ENCODE measurements at regions not wholly inside any gene's neighbourhood (a gene's known extent, or its start where the extent isn't known, plus 50 kb on each side); places are given as distances from the start of the nearest gene placed in this dataset.
A peak's percentile ranks its signal among the peaks of the same experiment; 100 is the strongest.
"Not testable (repeated sequence)": the region's sequence is repeated elsewhere in the genome, so short reads cannot be mapped to it uniquely, and the experiment has no call there.

DNA sequence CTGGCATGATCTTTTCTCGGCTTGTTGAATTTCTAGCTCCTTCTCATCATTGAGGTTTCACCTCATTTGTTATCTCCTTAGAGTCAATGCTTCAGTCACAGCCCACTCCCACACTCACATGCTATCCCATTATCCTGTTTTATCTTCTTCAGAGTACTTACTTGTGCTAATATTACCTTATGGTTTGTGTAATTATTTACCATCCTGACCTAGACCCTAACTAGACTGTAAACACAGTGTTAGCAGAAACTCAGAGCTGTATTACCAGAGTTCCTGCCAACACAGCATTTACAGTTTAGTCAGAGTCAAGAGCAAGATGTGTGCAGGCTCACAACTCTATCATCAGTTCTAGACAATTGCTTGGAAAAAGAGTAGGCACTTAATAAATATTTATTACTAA lies 144.7 kb downstream of the OTOL1 start:
- H3K27me3 ChIP-seq, result no peaks in the 10 kb centered on the region
- no peaks in the 10 kb centered on the region for H3K9me3 ChIP-seq (replicated peaks)
- no peak for DNase-seq
- peaks cover 20% of the 10 kb centered on the region for H3K4me1 ChIP-seq
- no peaks in the 10 kb centered on the region for H3K36me3 ChIP-seq
- no peak overlapping the region for H3K27ac ChIP-seq
- H3K4me3 ChIP-seq, result no peak overlapping the region

DNA sequence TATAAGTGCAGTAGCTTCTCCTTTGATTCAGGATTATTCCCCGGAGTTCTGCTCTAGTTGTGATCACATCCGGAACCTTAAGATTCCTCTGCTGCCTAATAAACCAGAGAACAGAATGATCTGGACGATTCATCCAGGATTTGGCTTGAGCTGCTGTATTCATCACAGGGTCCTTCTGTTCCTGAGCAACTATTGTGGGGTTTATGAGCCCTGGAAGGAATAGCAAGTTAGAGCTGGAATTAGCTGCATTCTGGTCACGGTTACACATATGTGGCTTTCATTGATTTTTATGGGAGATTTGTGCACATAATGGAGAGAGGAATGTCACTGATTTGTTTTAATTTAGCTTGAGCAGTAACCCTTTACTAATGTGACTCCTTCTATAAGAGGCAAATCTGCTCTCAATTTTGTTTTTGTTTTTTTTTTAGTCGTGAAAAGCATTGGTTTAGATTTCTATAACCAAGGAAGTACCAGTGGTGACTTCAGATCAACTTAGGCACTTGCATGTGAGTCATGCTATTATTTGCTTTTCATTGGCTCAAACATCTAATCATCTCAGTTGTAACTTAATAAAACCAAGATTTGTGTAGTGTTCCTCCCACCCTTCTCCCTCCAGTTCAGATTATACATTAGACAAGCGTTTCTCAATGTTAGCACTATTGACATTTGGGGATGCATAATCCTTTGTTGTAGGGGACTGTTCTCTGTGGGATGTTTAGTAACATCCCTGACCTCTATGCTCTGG lies 148.5 kb downstream of the OTOL1 start:
- peak overlapping the region; percentile 94 for H3K27ac ChIP-seq
- H3K4me3 ChIP-seq, result peak overlapping the region; percentile 24
- H3K27me3 ChIP-seq, result no peaks in the 10 kb centered on the region
- peaks cover 37% of the 10 kb centered on the region for H3K4me1 ChIP-seq
- H3K36me3 ChIP-seq, result no peaks in the 10 kb centered on the region
- peak; percentile 60 to 86 for DNase-seq
- H3K9me3 ChIP-seq (replicated peaks), result no peaks in the 10 kb centered on the region

DNA sequence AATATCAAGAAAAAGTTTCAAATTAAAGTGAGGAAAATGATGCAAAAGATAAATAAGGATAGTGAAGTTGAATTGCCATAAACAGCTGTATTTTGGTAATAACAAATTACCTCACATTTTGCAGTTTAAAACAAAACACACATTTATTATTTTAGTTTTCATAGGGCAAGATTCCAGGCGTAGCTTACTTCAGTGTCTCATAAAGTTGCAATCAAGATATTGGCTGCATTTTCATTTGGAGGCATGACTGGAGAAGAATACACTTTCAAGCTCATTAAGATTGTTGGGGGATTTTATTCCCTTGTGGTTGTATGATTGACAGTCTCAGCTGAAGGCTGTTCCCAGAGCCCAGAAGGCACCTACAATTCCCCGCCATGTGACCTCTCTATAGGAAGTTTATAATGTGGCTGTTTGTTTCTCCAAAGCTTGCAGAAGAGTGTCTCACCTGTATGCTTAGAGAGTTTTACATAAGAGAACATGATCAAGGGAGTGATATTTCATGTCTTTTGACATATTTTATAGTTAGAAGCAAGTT lies 151.4 kb downstream of the OTOL1 start:
- H3K4me3 ChIP-seq, result no peak overlapping the region
- H3K27ac ChIP-seq, result peak overlapping the region; percentile 40
- no peaks in the 10 kb centered on the region for H3K27me3 ChIP-seq
- no peaks in the 10 kb centered on the region for H3K36me3 ChIP-seq
- peaks cover 33% of the 10 kb centered on the region for H3K4me1 ChIP-seq
- no peaks in the 10 kb centered on the region for H3K9me3 ChIP-seq (replicated peaks)
- DNase-seq, result peak; percentile 58 to 85

- peaks cover 28% of the 10 kb centered on the region for H3K4me1 ChIP-seq
- H3K27ac ChIP-seq, result no peak overlapping the region
- no peak overlapping the region for H3K4me3 ChIP-seq
- DNase-seq, result no peak
- no peaks in the 10 kb centered on the region for H3K36me3 ChIP-seq
- no peaks in the 10 kb centered on the region for H3K27me3 ChIP-seq
- no peaks in the 10 kb centered on the region for H3K9me3 ChIP-seq (replicated peaks)
These were observed 153.4 kb downstream of the OTOL1 start for GRCh38 chr3:161649900-161650484.

- no peak for DNase-seq
- Histone ChIP-seq H3K4me3 (no peak overlapping the region), H3K9me3 (replicated peaks) (no peaks in the 10 kb centered on the region), H3K36me3 (no peaks in the 10 kb centered on the region), H3K27me3 (no peaks in the 10 kb centered on the region), H3K4me1 (no peaks in the 10 kb centered on the region), H3K27ac (no peak overlapping the region)
These were observed 161.2 kb downstream of the OTOL1 start for GRCh38 chr3:161657786-161658185.

DNA sequence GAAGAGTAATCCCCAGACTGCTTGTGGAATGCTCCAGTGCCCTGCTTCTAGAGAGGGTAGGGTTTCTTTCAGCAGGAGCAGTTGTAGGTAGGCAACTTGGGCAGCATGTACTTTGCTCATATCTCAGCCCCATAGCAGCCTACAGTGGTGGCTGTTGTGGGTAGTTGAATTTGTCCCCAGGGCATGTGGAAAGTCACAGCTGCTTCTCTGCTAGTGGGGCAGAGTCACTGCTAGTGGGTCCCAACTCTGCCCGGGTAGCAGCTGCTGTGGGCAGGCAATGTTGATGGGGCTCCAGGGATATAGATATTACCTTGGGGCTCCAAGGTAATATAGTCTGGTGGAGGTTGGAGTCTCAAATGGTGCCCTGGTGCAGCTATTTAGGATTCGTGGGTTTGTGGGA lies 174.5 kb downstream of the OTOL1 start:
- 0 out of 2 replicates have a peak, but pooled peaks cover 3% of the 10 kb centered on the region for H3K9me3 ChIP-seq (replicated peaks)
- peak; percentile 59 to 74 for DNase-seq
- H3K36me3 ChIP-seq, result no peaks in the 10 kb centered on the region
- H3K27me3 ChIP-seq, result no peaks in the 10 kb centered on the region
- peak overlapping the region; percentile 58 for H3K27ac ChIP-seq
- peaks cover 21% of the 10 kb centered on the region for H3K4me1 ChIP-seq
- H3K4me3 ChIP-seq, result no peak overlapping the region

DNA sequence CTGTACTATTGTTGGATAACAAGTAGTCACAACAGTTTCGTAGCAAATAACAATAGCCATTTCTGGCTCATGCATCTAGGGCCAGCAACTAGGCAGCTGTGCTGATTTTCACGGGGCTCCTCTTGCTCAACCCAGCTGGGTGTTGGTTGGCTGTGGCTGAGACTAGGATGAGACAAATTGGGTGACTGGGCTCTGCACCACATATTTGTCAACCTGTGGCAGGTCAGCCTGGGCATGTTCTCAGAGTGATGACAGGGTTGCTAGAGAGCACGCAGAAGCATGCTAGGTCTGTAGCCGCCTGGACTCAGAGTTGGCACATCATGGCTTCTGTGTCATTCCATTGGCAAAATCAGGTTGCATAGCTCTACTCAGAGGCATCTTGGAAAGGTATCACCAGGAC lies 175.9 kb downstream of the OTOL1 start:
- no peaks in the 10 kb centered on the region for H3K27me3 ChIP-seq
- 0 out of 2 replicates have a peak, but pooled peaks cover 3% of the 10 kb centered on the region for H3K9me3 ChIP-seq (replicated peaks)
- DNase-seq, result peak; percentile 71 to 80
- H3K36me3 ChIP-seq, result no peaks in the 10 kb centered on the region
- H3K27ac ChIP-seq, result peak overlapping the region; percentile 58
- no peak overlapping the region for H3K4me3 ChIP-seq
- peaks cover 21% of the 10 kb centered on the region for H3K4me1 ChIP-seq

DNA sequence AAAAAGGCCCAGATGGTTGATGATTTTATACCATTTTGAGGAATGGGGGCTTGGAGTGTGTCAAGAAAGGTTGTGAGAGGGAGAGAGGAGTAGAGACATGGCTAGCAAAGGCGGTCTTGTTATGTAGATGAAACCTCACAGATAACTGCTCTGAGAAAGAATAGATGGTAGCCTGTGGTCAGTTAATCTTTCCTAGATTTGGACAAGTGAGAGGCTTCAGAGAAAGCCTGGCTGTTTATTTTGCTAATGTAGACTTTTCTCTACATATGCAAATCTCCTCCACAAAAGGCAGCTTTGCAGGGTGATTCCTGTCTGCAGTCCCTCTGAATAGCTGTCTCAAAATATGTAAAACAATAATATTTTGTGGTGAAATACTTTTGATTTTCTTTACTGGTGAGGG lies 177.3 kb downstream of the OTOL1 start:
- 0 out of 2 replicates have a peak, but pooled peaks cover 3% of the 10 kb centered on the region for H3K9me3 ChIP-seq (replicated peaks)
- no peaks in the 10 kb centered on the region for H3K36me3 ChIP-seq
- H3K4me3 ChIP-seq, result no peak overlapping the region
- no peak for DNase-seq
- H3K4me1 ChIP-seq, result peaks cover 21% of the 10 kb centered on the region
- H3K27me3 ChIP-seq, result no peaks in the 10 kb centered on the region
- H3K27ac ChIP-seq, result no peak overlapping the region

GRCh38 chr3:161674402-161674801 lies 177.8 kb downstream of the OTOL1 start:
- H3K36me3 ChIP-seq, result no peaks in the 10 kb centered on the region
- H3K9me3 ChIP-seq (replicated peaks), result 0 out of 2 replicates have a peak, but pooled peaks cover 3% of the 10 kb centered on the region
- H3K27ac ChIP-seq, result no peak overlapping the region
- no peak for DNase-seq
- H3K4me1 ChIP-seq, result peaks cover 21% of the 10 kb centered on the region
- H3K4me3 ChIP-seq, result no peak overlapping the region
- no peaks in the 10 kb centered on the region for H3K27me3 ChIP-seq

- H3K27ac ChIP-seq; H3K27me3 ChIP-seq; H3K4me3 ChIP-seq; H3K9me3 ChIP-seq (replicated peaks); H3K36me3 ChIP-seq; DNase-seq: not testable (repeated sequence)
- H3K4me1 ChIP-seq, result peaks cover 14% of the 10 kb centered on the region
These were observed 185.2 kb downstream of the OTOL1 start for GRCh38 chr3:161681831-161682230.

- no peaks in the 10 kb centered on the region for H3K36me3 ChIP-seq
- DNase-seq, result peak in 1 of 2 experiments; percentile 65
- peaks cover 14% of the 10 kb centered on the region for H3K4me1 ChIP-seq
- H3K9me3 ChIP-seq (replicated peaks), result 0 out of 2 replicates have a peak, but pooled peaks cover 4% of the 10 kb centered on the region
- no peaks in the 10 kb centered on the region for H3K27me3 ChIP-seq
- H3K4me3 ChIP-seq, result no peak overlapping the region
- peak overlapping the region; percentile 67 for H3K27ac ChIP-seq
These were observed 186.1 kb downstream of the OTOL1 start for GRCh38 chr3:161682715-161683114.

GRCh38 chr3:161689584-161690298 lies 193.1 kb downstream of the OTOL1 start:
- Histone ChIP-seq H3K4me3 (no peak overlapping the region), H3K36me3 (no peaks in the 10 kb centered on the region), H3K9me3 (replicated peaks) (no peaks in the 10 kb centered on the region), H3K4me1 (peaks cover 6% of the 10 kb centered on the region; the same call in 1 of the 2 replicates), H3K27ac (no peak overlapping the region), H3K27me3 (no peaks in the 10 kb centered on the region)
- DNase-seq, result no peak

- Histone ChIP-seq H3K36me3 (no peaks in the 10 kb centered on the region), H3K4me3 (no peak overlapping the region), H3K9me3 (replicated peaks) (no peaks in the 10 kb centered on the region), H3K4me1 (peaks cover 6% of the 10 kb centered on the region; the same call in 1 of the 2 replicates), H3K27ac (no peak overlapping the region), H3K27me3 (no peaks in the 10 kb centered on the region)
- DNase-seq, result no peak
These were observed 193.7 kb downstream of the OTOL1 start for GRCh38 chr3:161690299-161690620.

DNA sequence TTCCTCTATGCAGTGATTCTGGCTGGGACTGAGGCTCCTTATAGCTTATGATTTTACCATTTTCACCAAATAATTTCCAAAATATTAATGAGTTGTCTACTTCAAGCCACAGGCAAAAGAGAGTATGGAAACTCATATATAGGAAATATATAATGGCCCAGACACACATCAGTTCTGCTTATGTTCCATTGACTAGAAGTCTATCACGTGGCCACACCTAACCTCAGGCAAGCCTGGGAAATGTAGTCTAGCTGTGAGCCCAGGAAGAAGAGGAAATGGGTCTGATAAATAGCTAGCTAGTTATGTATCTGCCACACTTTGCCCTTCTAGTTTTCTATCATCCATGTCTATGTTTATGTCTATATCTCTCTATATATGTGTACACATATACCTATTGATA lies 195.1 kb downstream of the OTOL1 start:
- Histone ChIP-seq H3K4me3 (no peak overlapping the region), H3K9me3 (replicated peaks) (no peaks in the 10 kb centered on the region), H3K27me3 (no peaks in the 10 kb centered on the region)

More for the DNA sequence above, 195.1 kb downstream of the OTOL1 start:
- no peak for DNase-seq
- peaks cover 6% of the 10 kb centered on the region; the same call in 1 of the 2 replicates for H3K4me1 ChIP-seq
- no peaks in the 10 kb centered on the region for H3K36me3 ChIP-seq
- H3K27ac ChIP-seq, result no peak overlapping the region
